ENCODE measurements at regions not wholly inside any gene's neighbourhood (a gene's known extent, or its start where the extent isn't known, plus 50 kb on each side); places are given as distances from the start of the nearest gene placed in this dataset.

- no peak for TF ChIP-seq CTCF (IDR thresholded peaks at IDR 0.05)
These were observed 351.9 kb downstream of the EFNB2 start for GRCh38 chr13:106183410-106184065.

GRCh38 chr13:106182404-106182803 lies 353.1 kb downstream of the EFNB2 start:
- no peak for TF ChIP-seq CTCF (IDR thresholded peaks at IDR 0.05)

- TF ChIP-seq CTCF (IDR thresholded peaks at IDR 0.05), result no peak
These were observed 356.6 kb downstream of the EFNB2 start for GRCh38 chr13:106178816-106179215.

- TF ChIP-seq CTCF (IDR thresholded peaks at IDR 0.05), result no peak
These were observed 358.3 kb downstream of the EFNB2 start for GRCh38 chr13:106177146-106177545.

- TF ChIP-seq CTCF (IDR thresholded peaks at IDR 0.05), result no peak
These were observed 359.3 kb downstream of the EFNB2 start for GRCh38 chr13:106176117-106176516.

- no peak for TF ChIP-seq CTCF (IDR thresholded peaks at IDR 0.05)
These were observed 361.4 kb downstream of the EFNB2 start for GRCh38 chr13:106173891-106174610.

GRCh38 chr13:106173346-106173745 lies 362.1 kb downstream of the EFNB2 start:
- no peak for TF ChIP-seq CTCF (IDR thresholded peaks at IDR 0.05)
